Heart right ventricle (tissue), 16 donors: ENCODE measurements at regions not wholly inside any gene's neighbourhood (a gene's known extent, or its start where the extent isn't known, plus 50 kb on each side); places are given as distances from the start of the nearest gene placed in this dataset.

Experiments used
- ATAC-seq, 8 donors: fragments of 200-7000 bp; cut with Tn5 transposase; one replicate each; pipeline ENCODE4 v1.9.1; 2020; ENCODE audit warnings: mild to moderate bottlenecking in 8 of 8, moderate library complexity in 8 of 8, moderate number of reproducible peaks in 1 of 8
- DNase-seq, 2 donors: peaks; one replicate each; pipeline ENCODE4 v3.0.0-alpha.2; 2020
- H3K27ac ChIP-seq, 10 donors: fragments of 200-600 bp; sonication (generic) in 2 of 10; one replicate each; pipeline versions ENCODE4 v1.5.0 to v1.8.0; 2020 to 2022; ENCODE audit warnings: mild to moderate bottlenecking in 3 of 10
- H3K27me3 ChIP-seq, 7 donors: fragments of 200-600 bp; one replicate each; pipeline ENCODE4 v1.8.0; 2021 to 2022; ENCODE audit warnings: mild to moderate bottlenecking in 2 of 7
- H3K36me3 ChIP-seq, 9 donors: fragments of 200-600 bp; sonication (generic) in 1 of 9; one replicate each; pipeline versions ENCODE4 v1.5.0 to v1.8.0; 2020 to 2022; ENCODE audit warnings: mild to moderate bottlenecking in 2 of 9
- H3K4me1 ChIP-seq, 9 donors: fragments of 200-600 bp; sonication (generic) in 1 of 9; one replicate each; pipeline versions ENCODE4 v1.5.0 to v1.8.0; 2020 to 2022; ENCODE audit warnings: mild to moderate bottlenecking in 4 of 9
- H3K4me3 ChIP-seq, 10 donors: fragments of 200-600 bp; sonication (generic) in 2 of 10; one replicate each; pipeline versions ENCODE4 v1.5.0 to v1.8.0; 2020 to 2022; ENCODE audit warnings: mild to moderate bottlenecking in 7 of 10, moderate library complexity in 2 of 10
- H3K9me3 ChIP-seq, 11 donors: fragments of 200-600 bp in 10 of 11; sonication (generic) in 2 of 11; one replicate each; pipeline versions ENCODE4 v1.5.0 to v1.8.0; 2013 to 2022; ENCODE audit warnings: mild to moderate bottlenecking in 2 of 11, control low read depth in 1 of 11, moderate library complexity in 1 of 11
- CTCF ChIP-seq, 9 donors: fragments of 200-600 bp; sonication (generic) in 2 of 9; IDR thresholded peaks; one replicate each; pipeline versions ENCODE4 v1.5.0 to v1.8.0; 2021 to 2022; ENCODE audit warnings: antibody characterized with exemption in 9 of 9, mild to moderate bottlenecking in 5 of 9, moderate library complexity in 1 of 9
- WGBS, 2 donors: extraction: QIAGEN DNeasy Blood & Tissue Kit; methylation state at CpG; one replicate each; pipeline ENCODE4 v1.1.7; 2013; ENCODE audit warnings: inconsistent platforms in 1 of 2; 5-methylcytosine and 5-hydroxymethylcytosine counted together
- intact Hi-C, 10 donors: fragments of 100-400 bp; cut with DNase I; formaldehyde crosslinking; loops; one replicate each; pipeline versions ENCODE4 v1.11.1 to v1.14.2; 2022
- donor health status: Arrhythmogenic right ventricular cardiomyopathy.
- donor health status: ischemic (EF 13 %, LVEDD 7.1; RV severe dilation, severe dysfunction).
- donor health status: healthy with polysubstance abuse.
- donor health status: DM: no; HTN: yes; CAD: no.
- donor health status: DM: no; HTN: no; CAD: no.
- donor health status: ischemic (EF 25% LVEDD 6.9; RV normal size, moderate dysfunction).
- donor health status: ischemic (EF 25% LVEDD 5.7; RV mildly dilated, moderate dysfunction).
- donor health status: healthy.
- donor health status: DM: yes; HTN: yes; CAD: no.
- donor health status: Ischemic cardiomyopathy.
- donor health status: ischemic (EF 35%, LVEDD 5.7; RV mildly dilated, moderate dysfunction).
- donor health status: nonischemic (EF 11% LVEDD 7.7; RV severe dilation, severe dysfunction).
- donor health status: DM: yes; HTN: yes; CAD: no.
- donor health status: PGD.
- donor health status: ischemic (EF 29% LVEDD 5.4; RV normal size, mild dysfunction).
- donor health status: nonischemic (EF 23%, LVEDD 6.1; RV moderate dilation, normal function).

GRCh38 chr9:119544492-119544891 lies 175.3 kb upstream of the BRINP1 start:
- Histone ChIP-seq H3K27me3 (peaks cover 0 to 3% (median 0%) of the 10 kb centered on the region in 7 donors), H3K9me3 (no peaks in the 10 kb centered on the region), H3K4me3 (no peak overlapping the region), H3K36me3 (no peaks in the 10 kb centered on the region), H3K4me1 (no peaks in the 10 kb centered on the region), H3K27ac (no peak overlapping the region)
- intact Hi-C loops, result no loop called here
- no peak for TF ChIP-seq CTCF (IDR thresholded peaks at IDR 0.05)
- 51 to 62% methylated on average over 3 of the region's 3 CpGs for WGBS, 2 donors
- ATAC-seq (no peak), DNase-seq (no peak)

GRCh38 chr9:119537138-119537537 lies 167.9 kb upstream of the BRINP1 start:
- Histone ChIP-seq H3K4me3 (no peak overlapping the region), H3K4me1 (no peaks in the 10 kb centered on the region), H3K27ac (no peak overlapping the region), H3K9me3 (no peaks in the 10 kb centered on the region), H3K27me3 (peaks cover 0 to 8% (median 0%) of the 10 kb centered on the region in 7 donors), H3K36me3 (no peaks in the 10 kb centered on the region)
- intact Hi-C loops, result no loop called here
- no peak for TF ChIP-seq CTCF (IDR thresholded peaks at IDR 0.05)
- no peak for ATAC-seq
- DNase-seq, result no peak
- 34 to 48% methylated on average over 3 of the region's 3 CpGs for WGBS, 2 donors

- 40 to 47% methylated on average over 3 of the region's 3 CpGs for WGBS, 2 donors
- no peak for TF ChIP-seq CTCF (IDR thresholded peaks at IDR 0.05)
- Histone ChIP-seq H3K4me3 (no peak overlapping the region), H3K4me1 (no peaks in the 10 kb centered on the region), H3K27me3 (peaks cover 0 to 8% (median 0%) of the 10 kb centered on the region in 7 donors), H3K9me3 (no peaks in the 10 kb centered on the region), H3K27ac (no peak overlapping the region), H3K36me3 (no peaks in the 10 kb centered on the region)
- intact Hi-C loops, result no loop called here
- no peak for ATAC-seq
- no peak for DNase-seq
These were observed 164.3 kb upstream of the BRINP1 start for GRCh38 chr9:119533504-119533903.

DNA sequence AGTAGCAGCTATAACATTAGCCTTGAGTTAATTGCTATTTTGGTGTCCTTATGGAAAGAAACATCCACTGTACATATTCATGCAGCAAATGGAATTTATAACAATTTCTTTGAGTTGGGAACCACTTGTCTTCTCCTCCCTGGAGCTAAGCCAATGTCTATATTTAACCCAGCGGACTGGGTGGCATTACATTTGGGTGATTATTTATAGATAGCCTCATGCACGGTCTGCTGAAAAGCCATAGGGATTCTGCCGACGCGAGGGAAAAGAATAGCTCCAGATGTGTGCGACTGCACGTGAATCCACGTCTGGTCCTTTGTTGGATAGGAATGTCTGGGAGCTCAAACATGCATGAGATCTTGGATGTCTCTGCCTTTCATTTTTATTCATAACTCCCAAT lies 157.5 kb upstream of the BRINP1 start:
- 48 to 57% methylated on average over 8 of the region's 8 CpGs for WGBS, 2 donors
- no peak for TF ChIP-seq CTCF (IDR thresholded peaks at IDR 0.05)
- no peaks in the 10 kb centered on the region for H3K27me3 ChIP-seq
- ATAC-seq, result peak in 2 of 8 donors; percentile 17 to 61
- DNase-seq, result peak in 1 of 2 donors; percentile 5
- intact Hi-C loops, result no loop called here
- no peaks in the 10 kb centered on the region for H3K36me3 ChIP-seq
- H3K27ac ChIP-seq, result no peak overlapping the region
- H3K4me1 ChIP-seq, result peaks cover 0 to 12% (median 0%) of the 10 kb centered on the region in 9 donors
- peaks cover 0 to 7% (median 0%) of the 10 kb centered on the region in 11 donors for H3K9me3 ChIP-seq
- H3K4me3 ChIP-seq, result no peak overlapping the region
